ENCODE measurements at regions not wholly inside any gene's neighbourhood (a gene's known extent, or its start where the extent isn't known, plus 50 kb on each side); places are given as distances from the start of the nearest gene placed in this dataset.

DNA sequence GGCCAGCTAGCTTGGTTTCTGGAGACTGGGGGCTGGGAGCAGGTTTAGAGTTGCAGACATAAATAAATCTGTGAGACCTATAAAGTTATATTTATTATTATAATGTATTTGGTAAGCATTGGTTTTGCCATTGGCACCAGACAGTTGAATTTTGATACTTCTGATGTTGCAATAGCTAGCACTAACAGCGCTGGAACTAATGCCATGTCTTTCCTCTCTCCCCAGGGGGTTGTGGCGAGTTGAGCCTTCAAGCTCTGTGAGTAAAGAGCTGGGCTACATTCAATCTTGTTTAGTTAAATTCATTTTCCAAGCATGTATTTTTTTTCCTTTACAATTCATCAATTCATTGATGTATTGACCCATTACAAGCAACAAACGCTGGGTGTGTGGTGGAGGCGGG is 358.7 kb upstream of the NR3C2 start:
- TF ChIP-seq, protein P1, sequence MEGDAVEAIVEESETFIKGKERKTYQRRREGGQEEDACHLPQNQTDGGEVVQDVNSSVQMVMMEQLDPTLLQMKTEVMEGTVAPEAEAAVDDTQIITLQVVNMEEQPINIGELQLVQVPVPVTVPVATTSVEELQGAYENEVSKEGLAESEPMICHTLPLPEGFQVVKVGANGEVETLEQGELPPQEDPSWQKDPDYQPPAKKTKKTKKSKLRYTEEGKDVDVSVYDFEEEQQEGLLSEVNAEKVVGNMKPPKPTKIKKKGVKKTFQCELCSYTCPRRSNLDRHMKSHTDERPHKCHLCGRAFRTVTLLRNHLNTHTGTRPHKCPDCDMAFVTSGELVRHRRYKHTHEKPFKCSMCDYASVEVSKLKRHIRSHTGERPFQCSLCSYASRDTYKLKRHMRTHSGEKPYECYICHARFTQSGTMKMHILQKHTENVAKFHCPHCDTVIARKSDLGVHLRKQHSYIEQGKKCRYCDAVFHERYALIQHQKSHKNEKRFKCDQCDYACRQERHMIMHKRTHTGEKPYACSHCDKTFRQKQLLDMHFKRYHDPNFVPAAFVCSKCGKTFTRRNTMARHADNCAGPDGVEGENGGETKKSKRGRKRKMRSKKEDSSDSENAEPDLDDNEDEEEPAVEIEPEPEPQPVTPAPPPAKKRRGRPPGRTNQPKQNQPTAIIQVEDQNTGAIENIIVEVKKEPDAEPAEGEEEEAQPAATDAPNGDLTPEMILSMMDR (IDR thresholded peaks at IDR 0.05; ENCODE audit: insufficient read depth, low read length, poor library complexity, severe bottlenecking): no peak
- no peak for TF ChIP-seq EZH2phosphoT487 (conservative IDR thresholded peaks at IDR 0.05; ENCODE audit: low read length)
